Germinal center (tissue), 1 donor: ENCODE measurements at regions not wholly inside any gene's neighbourhood (a gene's known extent, or its start where the extent isn't known, plus 50 kb on each side); places are given as distances from the start of the nearest gene placed in this dataset.

ENCODE experiments used
- DNase-seq: peaks from one replicate; pipeline ENCODE4 v3.0.0; 2012; ENCODE audit warnings: mixed read lengths, low spot score

DNA sequence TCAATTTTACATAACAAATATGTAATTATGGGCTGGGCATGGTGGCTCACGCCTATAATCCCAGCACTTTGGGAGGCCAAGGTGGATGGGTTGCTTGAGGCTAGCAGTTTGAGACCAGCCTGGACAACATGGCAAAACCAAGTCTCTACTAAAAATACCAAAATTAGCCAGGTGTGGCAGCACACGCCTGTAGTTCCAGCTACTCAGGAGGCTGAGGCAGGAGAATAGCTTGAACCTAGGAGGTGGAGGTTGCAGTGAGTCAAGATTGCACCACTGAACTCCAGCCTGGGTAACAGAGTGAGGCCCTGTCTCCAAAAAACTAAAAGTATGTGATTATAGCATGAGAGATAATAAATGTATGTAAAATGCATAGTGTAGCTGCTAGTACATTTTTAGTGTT, 229.0 kb downstream of the PPARGC1A start:
- DNase-seq = no peak

DNA sequence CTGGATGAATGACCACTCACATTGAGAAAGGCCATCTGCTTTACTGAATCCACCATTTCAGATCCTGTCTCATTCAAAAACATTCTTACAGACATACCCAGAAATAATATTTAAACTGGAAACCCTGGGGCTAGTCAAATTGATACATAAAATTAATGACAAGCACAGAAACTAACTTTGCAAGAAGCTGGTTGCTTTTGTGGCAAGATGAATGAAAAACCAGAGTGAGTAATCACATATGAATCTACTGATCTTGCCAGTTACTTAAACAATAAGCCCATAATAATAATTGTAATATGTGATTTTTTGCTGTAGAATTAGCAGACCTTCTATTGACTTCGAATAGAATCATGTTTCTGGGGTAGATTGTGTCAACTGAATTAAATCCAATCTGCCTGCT, 235.1 kb downstream of the PPARGC1A start:
- DNase-seq = no peak

DNA sequence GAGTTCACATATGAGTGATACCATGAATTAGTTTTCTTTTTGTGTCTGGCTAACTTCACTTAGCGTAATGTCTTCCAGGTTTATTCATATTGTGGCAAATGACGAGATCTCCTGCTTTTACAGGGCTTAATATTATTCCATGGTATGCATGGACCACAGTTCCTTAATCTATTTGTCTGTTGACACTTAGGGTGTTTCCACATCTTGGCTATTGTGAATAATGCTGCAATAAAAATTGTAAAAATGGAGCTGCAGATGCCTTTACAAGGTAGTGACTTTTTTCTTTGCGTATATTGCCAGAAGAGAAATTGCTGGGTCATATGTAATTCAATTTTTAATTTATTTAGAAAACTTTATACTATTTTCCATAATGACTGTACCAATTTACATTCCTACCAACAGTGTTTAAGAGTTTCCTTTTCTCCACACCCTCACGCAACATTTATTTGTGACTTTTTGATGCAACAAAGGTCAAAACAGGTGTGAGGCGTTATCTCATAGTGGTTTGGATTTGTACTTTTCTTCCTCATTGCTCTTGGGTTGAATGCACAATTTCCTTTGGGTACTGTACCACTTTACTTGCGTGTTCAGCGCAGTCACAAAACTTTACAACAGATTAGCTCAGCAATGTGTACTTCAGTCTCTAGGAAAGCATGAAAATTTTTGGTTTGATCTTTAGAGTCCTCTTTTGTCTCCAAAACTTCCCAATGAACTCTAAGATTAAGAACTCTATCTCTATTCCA, 240.8 kb downstream of the PPARGC1A start:
- no peak for DNase-seq

GRCh38 chr4:23635468-23635867, 254.4 kb downstream of the PPARGC1A start:
- no peak for DNase-seq

- DNase-seq = no peak
These were observed 258.4 kb downstream of the PPARGC1A start for GRCh38 chr4:23631255-23631950.

DNA sequence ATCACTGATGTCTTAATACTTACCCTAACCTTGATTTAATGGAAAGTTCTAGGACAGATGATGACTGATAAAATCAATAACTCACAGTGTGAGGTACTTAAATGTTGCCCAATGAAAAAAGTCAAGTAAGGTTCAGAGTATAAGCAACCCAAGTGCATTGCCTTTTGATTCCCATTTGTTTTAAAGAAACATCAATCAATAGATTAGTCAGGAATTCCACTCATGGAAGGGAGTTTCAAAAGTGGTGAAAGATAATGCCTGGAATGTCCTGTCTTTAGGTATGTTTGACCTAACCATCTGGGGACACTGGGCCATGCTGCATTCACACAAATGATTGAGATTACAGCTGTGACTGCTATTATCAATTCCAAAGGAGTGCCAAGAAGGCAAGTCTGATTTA, 259.7 kb downstream of the PPARGC1A start:
- no peak for DNase-seq

DNA sequence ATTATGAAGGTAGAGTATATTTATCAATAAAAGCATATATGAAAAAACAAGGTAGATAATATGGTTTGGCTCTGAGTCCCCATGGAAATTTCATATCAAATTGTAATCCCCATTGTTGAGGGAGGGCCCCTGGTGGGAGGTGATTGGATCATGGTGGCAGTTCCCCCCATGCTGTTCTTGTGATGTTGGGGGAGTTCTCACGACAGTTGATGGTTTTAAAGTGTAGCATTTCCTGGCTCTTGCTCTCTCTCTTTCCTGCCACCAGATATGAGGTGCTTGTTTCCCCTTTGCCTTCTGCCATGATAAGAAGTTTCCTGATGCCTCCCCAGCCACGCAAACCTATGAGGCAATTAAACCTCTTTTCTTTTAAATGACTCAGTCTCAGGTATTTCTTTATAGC, 260.4 kb downstream of the PPARGC1A start:
- DNase-seq = no peak

DNA sequence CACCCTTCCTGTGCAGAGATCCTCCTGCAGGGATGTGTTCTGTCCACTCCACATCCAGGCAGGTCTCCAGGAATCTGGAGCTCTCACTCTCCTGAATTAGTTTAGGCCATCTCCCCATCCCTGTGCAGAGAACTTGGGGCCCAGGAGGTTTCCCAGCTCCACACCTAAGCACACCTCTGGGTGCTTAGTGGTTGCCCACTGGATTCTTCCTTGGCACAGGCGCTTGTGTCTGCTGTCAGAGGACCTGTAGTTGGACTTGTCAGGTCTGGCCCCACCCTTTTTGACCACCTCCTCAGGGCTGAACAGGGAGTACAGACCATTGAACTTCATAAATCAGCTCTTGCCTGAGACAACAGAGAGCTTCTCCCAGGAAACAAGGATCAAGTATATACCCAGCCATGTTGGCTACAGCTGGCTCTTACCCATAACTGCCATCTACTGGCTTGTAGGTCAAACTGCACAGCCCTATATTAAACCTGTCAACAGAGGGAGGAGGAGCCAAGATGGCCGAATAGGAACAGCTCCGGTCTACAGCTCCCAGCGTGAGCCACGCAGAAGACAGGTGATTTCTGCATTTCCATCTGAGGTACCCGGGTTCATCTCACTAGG, 275.5 kb downstream of the PPARGC1A start:
- DNase-seq = no peak

DNA sequence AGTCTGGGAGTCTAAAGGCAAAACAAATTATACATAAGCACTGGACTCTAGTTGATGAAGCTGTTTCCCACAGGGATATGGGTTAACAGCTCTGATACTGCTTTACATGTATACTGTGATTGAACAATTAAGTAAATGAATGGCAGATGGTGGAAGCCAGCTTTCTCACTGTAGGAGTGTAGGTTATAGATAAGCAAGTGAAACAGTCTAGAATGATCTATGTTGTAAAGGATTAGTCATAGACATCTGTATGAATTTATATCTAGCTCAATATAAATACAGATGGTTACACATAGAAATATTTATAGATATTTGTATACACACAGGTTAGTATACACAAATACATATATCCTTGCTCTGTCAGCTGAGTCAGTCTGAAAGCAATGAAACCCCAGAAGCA, 276.1 kb downstream of the PPARGC1A start:
- no peak for DNase-seq

GRCh38 chr4:23602720-23603119, 287.1 kb downstream of the PPARGC1A start:
- DNase-seq = no peak

DNA sequence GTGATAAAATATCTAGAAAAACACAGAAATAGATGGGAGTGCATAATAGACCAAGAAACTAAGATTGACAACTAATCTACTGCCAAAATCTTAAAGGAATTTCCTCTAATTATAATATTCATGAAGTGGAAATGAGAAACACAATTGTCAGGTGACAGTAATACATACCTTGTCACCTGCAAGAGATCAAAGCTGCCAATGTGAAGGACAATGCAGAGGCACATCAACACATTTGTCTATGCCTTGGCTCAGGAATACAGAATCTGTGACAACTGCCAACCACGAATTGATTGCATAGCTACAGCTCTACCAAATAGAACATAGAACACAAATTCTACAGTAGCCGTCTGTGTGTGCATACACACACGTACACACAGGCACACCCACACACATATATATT, 295.7 kb downstream of the PPARGC1A start:
- no peak for DNase-seq

GRCh38 chr4:23590431-23590830, 299.4 kb downstream of the PPARGC1A start:
- no peak for DNase-seq

- no peak for DNase-seq
These were observed 305.8 kb downstream of the PPARGC1A start for GRCh38 chr4:23584024-23584423.

DNA sequence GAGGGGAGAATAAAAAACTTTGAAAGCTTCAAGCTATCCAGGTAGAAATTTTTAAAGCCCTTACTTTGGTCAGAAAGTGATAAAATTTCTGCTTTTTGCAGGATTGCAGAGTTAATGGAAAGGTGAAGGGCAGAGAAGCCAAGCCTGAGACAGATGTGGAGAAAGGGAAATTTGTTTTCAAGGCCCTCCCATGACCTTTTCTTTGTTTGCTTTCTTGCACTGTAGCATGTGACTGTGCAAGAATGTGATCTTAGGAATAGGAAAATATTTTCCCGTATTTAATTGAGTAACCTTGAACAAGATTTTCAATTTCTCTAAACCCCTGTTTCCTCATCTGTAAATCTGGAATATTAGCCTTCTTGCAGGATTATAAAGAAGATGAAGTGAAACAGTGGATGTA, 307.2 kb downstream of the PPARGC1A start:
- no peak for DNase-seq

- no peak for DNase-seq
These were observed 310.7 kb downstream of the PPARGC1A start for GRCh38 chr4:23579166-23579565.

DNA sequence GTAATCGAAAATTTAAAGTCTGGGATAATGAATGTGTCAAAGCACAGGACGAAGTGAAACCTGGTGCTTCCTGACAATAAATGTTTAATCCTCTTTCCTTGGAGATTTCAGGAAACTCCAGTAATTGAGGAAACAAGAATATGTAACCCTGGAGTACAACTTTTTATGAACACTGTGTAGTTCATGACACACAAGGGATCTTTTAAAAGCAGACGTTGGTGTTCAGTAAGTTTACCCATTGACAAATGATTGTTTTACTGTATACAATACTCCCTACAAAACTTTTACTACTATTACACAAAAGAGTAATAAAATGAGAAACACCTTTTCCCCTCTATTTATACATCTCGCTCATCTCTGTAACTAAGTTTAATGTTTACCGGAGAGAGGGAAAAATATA, 312.4 kb downstream of the PPARGC1A start:
- no peak for DNase-seq

- DNase-seq = no peak
These were observed 317.5 kb downstream of the PPARGC1A start for GRCh38 chr4:23572382-23572781.

DNA sequence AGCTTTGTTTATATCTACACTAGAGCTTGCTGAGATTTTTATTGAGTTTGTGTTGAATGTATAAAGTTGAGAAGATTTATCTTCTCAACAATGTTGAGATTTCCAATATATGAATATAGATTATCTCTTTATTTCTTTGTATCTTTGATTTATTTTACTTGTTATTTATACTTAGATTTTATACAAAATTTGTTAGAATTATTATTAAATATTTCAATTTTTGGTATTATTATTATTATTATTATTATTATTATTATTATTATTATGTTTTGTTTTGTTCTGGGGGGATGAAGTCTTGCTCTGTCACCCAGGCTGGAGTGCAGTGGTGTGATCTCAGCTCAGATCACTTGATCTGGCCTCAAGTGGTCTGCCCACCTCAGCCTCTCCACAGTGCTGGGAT, 322.5 kb downstream of the PPARGC1A start:
- DNase-seq = no peak

- no peak for DNase-seq
These were observed 329.1 kb downstream of the PPARGC1A start for GRCh38 chr4:23560748-23561147.

- no peak for DNase-seq
These were observed 331.7 kb downstream of the PPARGC1A start for GRCh38 chr4:23558101-23558500.

DNA sequence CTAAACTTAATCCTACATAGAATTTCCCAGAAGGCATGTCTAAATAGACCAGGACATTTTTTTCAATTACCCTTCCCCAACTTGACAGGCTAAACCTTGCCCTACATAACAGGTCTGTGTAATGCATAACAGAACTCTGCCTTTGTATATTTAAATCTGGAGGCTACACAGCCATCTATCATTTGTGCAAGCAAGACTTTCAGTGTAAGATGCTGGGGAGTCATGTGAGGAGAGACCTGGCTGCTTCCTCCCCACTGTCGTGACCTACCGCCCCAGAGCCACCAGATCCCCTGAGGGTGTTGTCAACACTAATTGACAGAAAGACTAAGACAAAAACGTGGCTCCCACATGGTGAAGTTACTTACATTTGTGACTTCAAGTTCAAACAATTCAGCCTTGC, 342.2 kb downstream of the PPARGC1A start:
- DNase-seq = no peak

DNA sequence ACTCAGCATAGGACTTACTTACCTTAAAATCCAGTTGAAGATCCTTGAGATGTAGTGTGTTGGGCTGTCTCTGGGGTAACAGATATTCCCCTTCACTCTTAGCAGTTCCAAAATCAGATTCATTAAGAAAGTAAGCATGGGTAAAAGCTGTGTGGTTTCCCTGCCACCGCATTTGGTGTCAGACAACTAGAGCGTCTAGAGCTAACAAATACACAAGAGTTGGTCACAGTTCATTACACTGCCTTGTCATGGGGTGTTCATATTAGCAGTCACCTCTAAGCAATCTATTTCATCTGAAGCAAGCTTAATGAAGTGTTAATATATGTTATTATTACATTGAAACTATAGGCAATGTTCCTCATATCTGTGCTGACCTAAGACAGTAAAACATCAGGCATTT, 342.8 kb downstream of the PPARGC1A start:
- no peak for DNase-seq

DNA sequence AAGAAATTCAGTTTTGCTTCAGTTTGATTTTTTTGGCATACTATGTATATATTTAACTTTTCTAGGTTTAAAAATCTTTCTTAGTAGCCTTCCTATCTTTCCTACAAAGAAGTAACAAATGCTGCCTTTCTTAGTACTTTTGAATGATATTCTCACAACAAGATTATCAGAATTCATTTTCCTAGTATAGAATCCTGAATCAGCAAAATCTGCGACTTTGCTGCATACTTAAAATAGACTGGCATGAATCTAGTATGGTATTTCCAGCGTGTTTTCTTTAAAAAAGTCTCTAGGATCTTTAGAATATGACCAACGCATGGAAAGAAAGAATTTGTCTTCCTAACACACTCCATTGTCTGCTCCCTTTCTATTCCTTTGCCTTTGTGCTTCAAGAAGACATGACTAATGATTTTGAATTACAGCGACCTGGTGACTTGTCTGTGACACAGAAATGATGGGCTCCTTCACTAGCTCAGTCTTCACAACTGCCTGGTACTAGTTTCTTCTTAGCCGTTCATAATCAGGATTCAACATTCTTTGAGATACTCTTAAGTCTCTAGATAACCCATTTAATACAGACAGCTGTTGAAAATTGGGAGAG, 349.8 kb downstream of the PPARGC1A start:
- DNase-seq = no peak
